H1 (cell line): ENCODE measurements at regions not wholly inside any gene's neighbourhood (a gene's known extent, or its start where the extent isn't known, plus 50 kb on each side); places are given as distances from the start of the nearest gene placed in this dataset.

Experiments used
- CTCF ChIA-PET: fragments of 300-600 bp; sonication (Branson Sonifier 250); formaldehyde crosslinking; loops from one replicate; lab custom pipeline; 2021; ENCODE audit not compliant: partially characterized antibody; lab: Charles Lee
- POLR2A ChIA-PET: fragments of 300-600 bp; sonication (Branson Sonifier 250); formaldehyde crosslinking; loops from one replicate; lab custom pipeline; 2021; ENCODE audit warnings: inconsistent platforms; ENCODE audit not compliant: partially characterized antibody; lab: Charles Lee
- DNase-seq, 2 experiments: peaks; one replicate each; pipeline versions ENCODE4 v3.0.0 to v3.0.0-alpha.2; 2010 to 2022; ENCODE audit warnings: low spot score in 2 of 2, low read depth in 1 of 2, mixed read lengths in 1 of 2
- FAIRE-seq: peaks from 2 replicates; lab custom pipeline; 2011; peaks lifted over from hg19 to GRCh38; lab: Jason Lieb, UNC
- H2AFZ ChIP-seq: 2 replicates; pipeline ENCODE4 v1.8.1; 2012; ENCODE audit warnings: low read length, inconsistent platforms
- H2AK5ac ChIP-seq: 2 replicates; pipeline ENCODE4 v1.6.1; 2013; ENCODE audit warnings: low read depth, low read length
- H2BK120ac ChIP-seq: replicated peaks from 2 replicates; pipeline ENCODE3; 2013; ENCODE audit warnings: low read depth, low read length, inconsistent platforms
- H2BK12ac ChIP-seq: 2 replicates; pipeline ENCODE4 v1.6.1; 2013; ENCODE audit warnings: low read depth, low read length
- H2BK15ac ChIP-seq: 2 replicates; pipeline ENCODE4 v1.6.1; 2013; ENCODE audit warnings: low read length
- H2BK20ac ChIP-seq: 2 replicates; pipeline ENCODE4 v1.6.1; 2013; ENCODE audit warnings: low read length
- H2BK5ac ChIP-seq: 2 replicates; pipeline ENCODE4 v1.6.1; 2013; ENCODE audit warnings: low read depth, low read length
- H3K14ac ChIP-seq: 2 replicates; pipeline ENCODE4 v1.6.1; 2013; ENCODE audit warnings: inconsistent platforms; ENCODE audit not compliant: insufficient read length
- H3K18ac ChIP-seq: 2 replicates; pipeline ENCODE4 v1.6.1; 2013; ENCODE audit warnings: low read length; ENCODE audit errors: extremely low read depth
- H3K23ac ChIP-seq: 2 replicates; pipeline ENCODE4 v1.6.1; 2013; ENCODE audit warnings: inconsistent platforms; ENCODE audit not compliant: insufficient read length
- H3K23me2 ChIP-seq: 2 replicates; pipeline ENCODE4 v1.6.1; 2013; ENCODE audit warnings: low read depth, low read length
- H3K27ac ChIP-seq: 2 replicates; pipeline ENCODE4 v1.6.1; 2011; ENCODE audit warnings: low read depth, low read length, inconsistent platforms
- H3K27me3 ChIP-seq, 4 experiments: replicated peaks in 1 of 4; 1 replicate in 1 of 4; 2 replicates in 3 of 4; pipeline versions ENCODE4 v1.6.1 to v1.8.1; 2011 to 2013; ENCODE audit warnings: low read length in 3 of 4, mild to moderate bottlenecking in 3 of 4, inconsistent platforms in 2 of 4, mixed read lengths in 2 of 4, moderate library complexity in 1 of 4; ENCODE audit not compliant: control insufficient read depth in 3 of 4, insufficient read depth in 3 of 4; ENCODE audit errors: extremely low read depth in 1 of 4
- H3K36me3 ChIP-seq, 4 experiments: 2 replicates each; pipeline versions ENCODE4 v1.6.1 to v1.8.1; 2011 to 2013; ENCODE audit warnings: mild to moderate bottlenecking in 4 of 4, low read length in 3 of 4, moderate library complexity in 2 of 4, control low read depth in 1 of 4, inconsistent platforms in 1 of 4; ENCODE audit not compliant: insufficient read depth in 4 of 4, control insufficient read depth in 2 of 4
- H3K4ac ChIP-seq: replicated peaks from 2 replicates; pipeline ENCODE3; 2013; ENCODE audit warnings: low read length, low read depth, mixed read lengths, inconsistent platforms; ENCODE audit not compliant: insufficient read length
- H3K4me1 ChIP-seq, 4 experiments: replicated peaks in 1 of 4; 1 replicate in 1 of 4; 2 replicates in 3 of 4; pipeline versions ENCODE4 v1.6.1 to v1.8.1; 2011 to 2013; ENCODE audit warnings: low read length in 3 of 4, inconsistent platforms in 2 of 4, mixed read lengths in 1 of 4; ENCODE audit not compliant: insufficient read depth in 4 of 4, control insufficient read depth in 3 of 4
- H3K4me2 ChIP-seq, 2 experiments: 2 replicates each; pipeline versions ENCODE4 v1.6.1 to v1.8.1; 2011 to 2013; ENCODE audit warnings: low read depth in 2 of 2, low read length in 2 of 2, control low read depth in 1 of 2, inconsistent platforms in 1 of 2, mild to moderate bottlenecking in 1 of 2; ENCODE audit not compliant: insufficient read depth in 1 of 2
- H3K4me3 ChIP-seq, 4 experiments: fragments of 200-600, 300-600 bp in 1 of 4; sonication (generic), shearing (Covaris generic), sonication (Bioruptor Twin) in 1 of 4; 2 replicates each; pipeline versions ENCODE4 v1.5.1 to v1.8.1; 2011 to 2016; ENCODE audit warnings: low read length in 4 of 4, low read depth in 3 of 4, control low read depth in 2 of 4, inconsistent platforms in 2 of 4, mild to moderate bottlenecking in 2 of 4, mixed read lengths in 1 of 4, moderate library complexity in 1 of 4; ENCODE audit not compliant: insufficient read depth in 2 of 4; ENCODE audit errors: extremely low read depth in 1 of 4
- H3K56ac ChIP-seq: replicated peaks from 2 replicates; pipeline ENCODE3; 2013; ENCODE audit warnings: low read depth, mild to moderate bottlenecking, mixed read lengths, low read length, inconsistent platforms; ENCODE audit not compliant: insufficient read length
- H3K79me1 ChIP-seq: 2 replicates; pipeline ENCODE4 v1.6.1; 2013; ENCODE audit warnings: low read depth, low read length, control low read depth
- H3K79me2 ChIP-seq, 2 experiments: 2 replicates each; pipeline versions ENCODE4 v1.6.1 to v1.8.1; 2012 to 2013; ENCODE audit warnings: low read length in 2 of 2, mild to moderate bottlenecking in 2 of 2, inconsistent platforms in 1 of 2; ENCODE audit not compliant: insufficient read depth in 2 of 2, control insufficient read depth in 1 of 2
- H3K9ac ChIP-seq, 4 experiments: replicated peaks in 1 of 4; 1 replicate in 1 of 4; 2 replicates in 3 of 4; pipeline versions ENCODE4 v1.6.1 to v1.8.1; 2011 to 2013; ENCODE audit warnings: low read depth in 3 of 4, low read length in 3 of 4, control low read depth in 2 of 4, mild to moderate bottlenecking in 2 of 4, moderate library complexity in 2 of 4, inconsistent platforms in 1 of 4; ENCODE audit errors: extremely low read depth in 1 of 4
- H3K9me3 ChIP-seq, 2 experiments: 2 replicates each; pipeline versions ENCODE4 v1.6.1 to v1.8.1; 2012 to 2013; ENCODE audit warnings: mild to moderate bottlenecking in 2 of 2, moderate library complexity in 2 of 2, control low read depth in 1 of 2, inconsistent platforms in 1 of 2, low read depth in 1 of 2, low read length in 1 of 2, mixed read lengths in 1 of 2; ENCODE audit not compliant: insufficient read depth in 2 of 2
- H4K20me1 ChIP-seq, 2 experiments: replicated peaks in 1 of 2; 2 replicates each; pipeline versions ENCODE3 to v1.8.1; 2011 to 2013; ENCODE audit warnings: inconsistent platforms in 2 of 2, low read length in 2 of 2, mild to moderate bottlenecking in 1 of 2; ENCODE audit not compliant: insufficient read depth in 2 of 2, control insufficient read depth in 1 of 2
- H4K5ac ChIP-seq: 2 replicates; pipeline ENCODE4 v1.6.1; 2013; ENCODE audit warnings: low read length, low read depth, mixed read lengths, inconsistent platforms; ENCODE audit not compliant: insufficient read length
- H4K8ac ChIP-seq: 2 replicates; pipeline ENCODE4 v1.8.0; 2013; ENCODE audit warnings: mild to moderate bottlenecking, moderate library complexity, low read length, inconsistent platforms; ENCODE audit not compliant: insufficient read depth; ENCODE audit errors: extremely low read depth
- H4K91ac ChIP-seq: replicated peaks from 2 replicates; pipeline ENCODE3; 2013; ENCODE audit warnings: low read length, mixed read lengths, inconsistent platforms; ENCODE audit not compliant: insufficient read length
- BACH1 ChIP-seq: IDR thresholded peaks from 2 replicates; pipeline ENCODE4 v1.6.1; 2012; ENCODE audit warnings: low read length, improper control_type of control experiment
- BCL11A ChIP-seq, 2 experiments: IDR thresholded peaks; one replicate each; pipeline ENCODE4 v1.6.1; 2011; ENCODE audit warnings: low read depth in 2 of 2, low read length in 2 of 2, mild to moderate bottlenecking in 2 of 2
- BRCA1 ChIP-seq: IDR thresholded peaks from 2 replicates; pipeline ENCODE4 v1.6.1; 2012; ENCODE audit warnings: low read depth, low read length, improper control_type of control experiment
- CBX5 ChIP-seq: fragments of 300-800, 300-1000 bp; sonication (generic); IDR thresholded peaks from 2 replicates; pipeline ENCODE4 v1.7.1; 2016; ENCODE audit warnings: antibody characterized with exemption, low read length, low read depth
- CEBPB ChIP-seq: IDR thresholded peaks from 2 replicates; pipeline ENCODE4 v1.6.1; 2012; ENCODE audit warnings: low read depth, low read length
- EP300 ChIP-seq, 2 experiments: IDR thresholded peaks; 1 replicate in 1 of 2; 2 replicates in 1 of 2; pipeline ENCODE4 v1.6.1; 2011 to 2012; ENCODE audit warnings: low read depth in 2 of 2, low read length in 2 of 2, mild to moderate bottlenecking in 2 of 2, borderline replicate concordance in 1 of 2, inconsistent platforms in 1 of 2, moderate library complexity in 1 of 2
- GABPA ChIP-seq: IDR thresholded peaks from 2 replicates; pipeline ENCODE4 v1.6.1; 2011; ENCODE audit warnings: mild to moderate bottlenecking, low read length, moderate library complexity, borderline replicate concordance; ENCODE audit not compliant: insufficient read depth
- NANOG ChIP-seq: IDR thresholded peaks from 2 replicates; pipeline ENCODE4 v1.6.1; 2011; ENCODE audit warnings: low read length, low read depth, mild to moderate bottlenecking, inconsistent platforms; ENCODE audit not compliant: insufficient read depth, poor library complexity, severe bottlenecking
- PHF8 ChIP-seq: fragments of 200-600 bp; sonication (generic); conservative IDR thresholded peaks from 2 replicates; pipeline ENCODE4 v1.7.1; 2012; ENCODE audit warnings: low read depth, mild to moderate bottlenecking, inconsistent platforms, low read length, moderate library complexity
- POLR2AphosphoS5 ChIP-seq: IDR thresholded peaks from 2 replicates; pipeline ENCODE4 v1.6.1; 2011; ENCODE audit warnings: low read depth, low read length
- RFX5 ChIP-seq: IDR thresholded peaks from 2 replicates; pipeline ENCODE4 v1.6.1; 2011; ENCODE audit warnings: low read depth, low read length, improper control_type of control experiment, borderline replicate concordance
- whole genome bisulfite sequencing, 2 experiments: shearing (Covaris generic) in 1 of 2; methylation state at CpG; one replicate each; pipeline versions ENCODE4 v1.1.6 to v1.1.7; 2013 to 2015; ENCODE audit warnings: low lambda C conversion rate in 2 of 2, mixed read lengths in 2 of 2, inconsistent platforms in 1 of 2, low coverage in 1 of 2, missing lambda C conversion rate in 1 of 2; ENCODE audit not compliant: insufficient replicate concordance in 2 of 2, insufficient coverage in 1 of 2, insufficient read length in 1 of 2; ENCODE audit errors: extremely low coverage in 1 of 2, missing lambda C conversion rate in 1 of 2; 5-methylcytosine and 5-hydroxymethylcytosine counted together
- TF ChIP-seq, protein P1 (sequence below): IDR thresholded peaks from 2 replicates; pipeline ENCODE4 v1.6.1; 2011; ENCODE audit warnings: low read length, improper control_type of control experiment

DNA sequence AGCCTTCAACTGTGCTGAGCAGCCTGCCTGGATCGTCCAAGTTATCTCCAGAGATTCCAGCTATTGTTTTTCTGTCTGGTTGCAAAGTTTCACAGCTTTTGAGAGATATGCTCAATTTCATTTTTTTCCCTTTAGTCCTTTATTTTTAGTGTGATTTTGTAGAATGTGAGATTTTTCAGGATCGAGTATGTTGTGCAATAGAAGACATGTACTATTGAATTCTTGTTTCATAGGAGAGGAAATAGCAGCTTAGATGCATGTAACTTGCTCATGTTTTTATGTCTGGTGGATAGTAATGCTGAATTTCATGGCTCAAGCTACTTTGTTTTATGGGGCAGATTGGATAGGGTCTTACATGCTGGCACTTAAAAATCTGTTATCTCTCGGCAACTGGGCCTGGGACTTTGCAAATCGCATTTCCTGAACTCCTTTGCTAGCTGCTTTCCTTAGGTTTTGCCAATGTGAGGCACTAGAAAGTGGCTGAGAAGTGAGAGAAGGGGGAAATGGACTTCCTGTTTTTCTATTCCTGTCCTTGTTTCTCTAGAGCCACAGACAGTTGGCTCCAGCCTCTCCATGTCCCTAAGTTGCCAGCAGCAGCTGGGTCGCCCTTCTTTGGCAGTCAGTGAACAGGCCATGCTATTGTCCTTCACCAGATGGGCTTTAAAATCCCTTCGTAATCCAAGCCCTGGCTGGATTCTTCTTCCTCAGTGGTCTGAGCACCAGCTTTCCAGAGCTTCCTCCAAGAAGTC lies 101.4 kb upstream of the PDE4B start:
- no peak overlapping the region for H3K56ac ChIP-seq
- H3K18ac ChIP-seq, result no peak overlapping the region
- H2AK5ac ChIP-seq, result no peak overlapping the region
- no peaks in the 10 kb centered on the region for H3K79me1 ChIP-seq
- H3K4me1 ChIP-seq, result peaks cover 0 to 3% (median 0%) of the 10 kb centered on the region in 4 experiments; a peak in 2 of 7 replicates
- H4K8ac ChIP-seq, result no peak overlapping the region
- no peaks in the 10 kb centered on the region for H3K23me2 ChIP-seq
- no peaks in the 10 kb centered on the region for H4K20me1 ChIP-seq
- no peak overlapping the region for H2AFZ ChIP-seq
- no peak overlapping the region for H3K27ac ChIP-seq
- H3K27me3 ChIP-seq, result no peaks in the 10 kb centered on the region
- no peaks in the 10 kb centered on the region for H3K36me3 ChIP-seq
- H3K4me2 ChIP-seq, result no peak overlapping the region
- H3K9ac ChIP-seq, result no peak overlapping the region
- H2BK15ac ChIP-seq, result no peak overlapping the region
- no peak overlapping the region for H3K23ac ChIP-seq
- no peak overlapping the region for H3K4me3 ChIP-seq
- no peak overlapping the region for H4K91ac ChIP-seq
- no peak overlapping the region for H3K14ac ChIP-seq
- no peak overlapping the region for H2BK5ac ChIP-seq
- 89% methylated on average over 6 of the region's 6 CpGs; no CpG with 5 or more reads in 1 of the 2 experiments for WGBS, 2 experiments
- H3K9me3 ChIP-seq, result peaks cover 0 to under 1% of the 10 kb centered on the region in 2 experiments; a peak in 1 of 4 replicates
- no peak overlapping the region for H4K5ac ChIP-seq
- H2BK12ac ChIP-seq, result no peak overlapping the region
- ChIA-PET POLR2A (interaction anchor here (1.9 kb wide), 1 partner anchor 542 kb away, joined by 4 read pairs; no protein-coding TSS in a partner anchor), CTCF (interaction anchor here (0.7 to 1.2 kb wide), 6 partner anchors 9 to 271 kb away, joined by 3 to 4 read pairs (median 3); partner anchors contain the start of genes LEPR and LEPROT)
- FAIRE-seq (no peak), DNase-seq (no peak)
- no peaks in the 10 kb centered on the region for H3K79me2 ChIP-seq
- H2BK120ac ChIP-seq, result no peak overlapping the region
- H2BK20ac ChIP-seq, result no peak overlapping the region
- no peak overlapping the region for H3K4ac ChIP-seq
- TF ChIP-seq CEBPB (no peak), BACH1 (no peak), PHF8 (no peak), NANOG (no peak), BCL11A (IDR thresholded peaks at IDR 0.05; ENCODE audit: low read depth in 2 of 2, low read length in 2 of 2) (no peak), BRCA1 (no peak), POLR2AphosphoS5 (no peak), EP300 (IDR thresholded peaks at IDR 0.05; ENCODE audit: borderline replicate concordance in 1 of 2, low read depth in 2 of 2, low read length in 2 of 2) (no peak), GABPA (no peak), CBX5 (no peak), RFX5 (no peak)
- TF ChIP-seq, protein P1, sequence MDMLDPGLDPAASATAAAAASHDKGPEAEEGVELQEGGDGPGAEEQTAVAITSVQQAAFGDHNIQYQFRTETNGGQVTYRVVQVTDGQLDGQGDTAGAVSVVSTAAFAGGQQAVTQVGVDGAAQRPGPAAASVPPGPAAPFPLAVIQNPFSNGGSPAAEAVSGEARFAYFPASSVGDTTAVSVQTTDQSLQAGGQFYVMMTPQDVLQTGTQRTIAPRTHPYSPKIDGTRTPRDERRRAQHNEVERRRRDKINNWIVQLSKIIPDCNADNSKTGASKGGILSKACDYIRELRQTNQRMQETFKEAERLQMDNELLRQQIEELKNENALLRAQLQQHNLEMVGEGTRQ, result no peak
